SK-N-SH (cell line): ENCODE measurements at regions not wholly inside any gene's neighbourhood (a gene's known extent, or its start where the extent isn't known, plus 50 kb on each side); places are given as distances from the start of the nearest gene placed in this dataset.
A peak's percentile ranks its signal among the peaks of the same experiment; 100 is the strongest.

Experiments used
- CTCF ChIP-seq: fragments of 200-600 bp; sonication (generic); IDR thresholded peaks from 2 replicates; pipeline ENCODE4 v1.6.1; 2017; ENCODE audit warnings: antibody characterized with exemption, mild to moderate bottlenecking, moderate library complexity
- FOXM1 ChIP-seq: IDR thresholded peaks from 2 replicates; pipeline ENCODE4 v1.4.0; 2012; ENCODE audit warnings: low read depth, mild to moderate bottlenecking
- GABPA ChIP-seq: IDR thresholded peaks from 2 replicates; pipeline ENCODE4 v1.4.0; 2012; ENCODE audit warnings: low read depth, mild to moderate bottlenecking
- NFIC ChIP-seq: IDR thresholded peaks from 2 replicates; pipeline ENCODE4 v1.4.0; 2012; ENCODE audit warnings: borderline replicate concordance
- POLR2AphosphoS5 ChIP-seq: IDR thresholded peaks from 2 replicates; pipeline ENCODE4 v1.6.1; 2012; ENCODE audit warnings: low read depth, low read length
- REST ChIP-seq: IDR thresholded peaks from 2 replicates; pipeline ENCODE4 v1.6.1; 2012; ENCODE audit warnings: mild to moderate bottlenecking, low read depth, low read length, moderate library complexity
- TAF1 ChIP-seq: IDR thresholded peaks from 2 replicates; pipeline ENCODE4 v1.6.1; 2012; ENCODE audit warnings: low read depth, mild to moderate bottlenecking, low read length, moderate library complexity, borderline replicate concordance
- USF2 ChIP-seq: fragments of 150-350 bp; IDR thresholded peaks from 2 replicates; pipeline ENCODE4 v1.6.1; 2017; ENCODE audit warnings: antibody characterized with exemption, low read length, low read depth, borderline replicate concordance
- YY1 ChIP-seq: IDR thresholded peaks from 2 replicates; pipeline ENCODE4 v1.4.0; 2012; ENCODE audit warnings: low read depth, mild to moderate bottlenecking
- TF ChIP-seq, protein P1 (sequence below): IDR thresholded peaks from 2 replicates; pipeline ENCODE4 v1.4.0; 2012; ENCODE audit warnings: low read depth

DNA sequence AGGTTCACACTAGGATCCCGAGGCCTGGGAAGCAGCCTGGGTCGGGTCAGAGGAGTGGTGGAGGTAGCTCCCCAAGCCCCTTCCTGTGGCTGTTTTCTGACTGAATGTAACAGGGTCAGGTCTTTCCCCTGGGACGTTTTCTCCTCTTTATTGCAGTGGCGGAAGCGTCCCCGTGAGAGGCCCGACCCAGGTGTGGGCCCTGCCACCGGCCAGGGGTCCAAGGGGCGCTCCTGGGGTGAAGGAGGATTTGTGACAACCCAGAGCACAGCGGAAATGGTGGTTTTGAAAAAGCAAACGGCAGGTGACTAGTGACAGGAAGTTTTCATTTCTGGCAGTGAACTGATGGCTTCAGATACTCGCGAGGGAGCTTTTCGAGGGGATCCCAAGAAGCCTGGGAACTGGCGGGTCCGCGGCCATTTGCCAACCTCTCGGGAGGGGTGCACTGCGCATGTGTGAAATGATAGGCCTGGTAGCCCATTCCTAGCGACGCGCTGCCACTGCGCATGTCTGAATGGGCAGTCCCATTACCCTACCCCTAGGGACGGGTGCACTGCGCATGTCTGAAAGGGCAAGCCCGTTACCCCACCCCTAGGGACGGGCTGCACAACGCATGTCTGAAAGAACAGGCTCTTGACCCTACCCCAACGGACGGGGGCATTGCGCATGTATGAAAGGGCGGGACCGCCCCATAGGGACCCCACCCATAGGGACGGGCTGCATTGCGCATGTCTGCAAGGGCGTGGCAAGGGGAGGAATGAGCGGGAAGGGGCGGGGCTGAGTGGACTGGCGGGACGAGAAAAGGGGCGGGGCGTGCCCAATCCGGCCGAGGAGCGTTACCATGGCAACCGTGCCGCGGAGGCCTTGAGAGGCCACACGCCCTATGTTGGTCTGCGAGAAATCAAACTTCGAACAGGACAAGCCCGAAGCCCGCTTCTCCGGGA, 1747.9 kb downstream of the TP53TG3F start:
- TF ChIP-seq CTCF (no peak), REST (no peak), USF2 (no peak), YY1 (peak; percentile 82), POLR2AphosphoS5 (peak; percentile 74), TAF1 (peak; percentile 61), NFIC (no peak), FOXM1 (no peak), GABPA (no peak)
- TF ChIP-seq, protein P1, sequence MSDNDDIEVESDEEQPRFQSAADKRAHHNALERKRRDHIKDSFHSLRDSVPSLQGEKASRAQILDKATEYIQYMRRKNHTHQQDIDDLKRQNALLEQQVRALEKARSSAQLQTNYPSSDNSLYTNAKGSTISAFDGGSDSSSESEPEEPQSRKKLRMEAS: no peak
